DND-41 (cell line): ENCODE measurements at regions not wholly inside any gene's neighbourhood (a gene's known extent, or its start where the extent isn't known, plus 50 kb on each side); places are given as distances from the start of the nearest gene placed in this dataset.

Experiments used
- CTCF ChIP-seq: IDR thresholded peaks from 2 replicates; pipeline ENCODE4 v1.5.1; 2012; ENCODE audit warnings: borderline replicate concordance, low read length, moderate library complexity, mild to moderate bottlenecking; ENCODE audit not compliant: poor library complexity, severe bottlenecking; ENCODE audit errors: extremely low read depth
- EZH2 ChIP-seq: IDR thresholded peaks from 3 replicates; pipeline ENCODE4 v1.6.1; 2012; ENCODE audit warnings: borderline replicate concordance, low read depth, mild to moderate bottlenecking, moderate library complexity, low read length, inconsistent platforms; ENCODE audit not compliant: severe bottlenecking

DNA sequence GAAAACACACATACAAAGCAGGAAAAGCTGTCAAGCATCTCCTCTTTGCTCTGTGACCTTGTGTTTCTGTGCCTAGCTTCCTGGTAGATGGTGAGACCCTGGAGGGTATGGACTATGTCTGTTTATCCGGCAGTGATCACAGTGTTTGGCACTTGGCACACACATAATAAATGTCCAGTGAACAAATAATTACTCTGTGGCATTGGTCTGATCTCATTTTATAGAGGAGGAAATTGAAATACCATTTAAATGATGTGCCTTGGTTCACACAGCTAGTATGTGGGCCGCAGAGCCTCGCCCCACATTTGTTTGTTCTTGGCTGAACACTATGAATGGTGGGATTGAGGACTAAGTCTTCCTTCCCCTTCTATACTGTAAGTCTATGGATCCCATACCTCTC lies 104.7 kb upstream of the SPON1 start:
- TF ChIP-seq CTCF (no peak), EZH2 (no peak)
